ENCODE measurements at regions not wholly inside any gene's neighbourhood (a gene's known extent, or its start where the extent isn't known, plus 50 kb on each side); places are given as distances from the start of the nearest gene placed in this dataset.

- intact Hi-C loops (cut with DNase I), result no loop called here
- H3K27me3 ChIP-seq, result no peaks in the 10 kb centered on the region
- H3K27ac ChIP-seq, result no peak overlapping the region
- no peak for TF ChIP-seq CTCF (IDR thresholded peaks at IDR 0.05)
- ATAC-seq (peak in 7 of 8 donors; percentile 44 to 95 (median 81)), DNase-seq (peak in 1 of 2 donors; percentile 47)
- peaks cover 0 to 14% (median 0%) of the 10 kb centered on the region in 9 donors for H3K4me1 ChIP-seq
- H3K36me3 ChIP-seq, result no peaks in the 10 kb centered on the region
- peaks cover 0 to 5% (median 0%) of the 10 kb centered on the region in 11 donors for H3K9me3 ChIP-seq
- WGBS, 2 donors, result 44 to 53% methylated on average over 5 of the region's 5 CpGs
- no peak overlapping the region for H3K4me3 ChIP-seq
Measured at GRCh38 chr12:19962192-19962591, 406.1 kb upstream of the PDE3A start.

GRCh38 chr12:19963972-19964371 lies 404.4 kb upstream of the PDE3A start:
- ATAC-seq (no peak), DNase-seq (no peak)
- WGBS, 2 donors, result 71 to 82% methylated on average over 3 of the region's 3 CpGs
- H3K27ac ChIP-seq, result no peak overlapping the region
- no peak for TF ChIP-seq CTCF (IDR thresholded peaks at IDR 0.05)
- H3K4me3 ChIP-seq, result no peak overlapping the region
- H3K27me3 ChIP-seq, result no peaks in the 10 kb centered on the region
- peaks cover 0 to 5% (median 0%) of the 10 kb centered on the region in 11 donors for H3K9me3 ChIP-seq
- intact Hi-C loops (cut with DNase I), result no loop called here
- peaks cover 0 to 20% (median 0%) of the 10 kb centered on the region in 9 donors for H3K4me1 ChIP-seq
- H3K36me3 ChIP-seq, result no peaks in the 10 kb centered on the region

- peaks cover 0 to 5% (median 0%) of the 10 kb centered on the region in 11 donors for H3K9me3 ChIP-seq
- peaks cover 0 to 15% (median 0%) of the 10 kb centered on the region in 9 donors for H3K4me1 ChIP-seq
- no peak overlapping the region for H3K4me3 ChIP-seq
- ATAC-seq (no peak), DNase-seq (no peak)
- intact Hi-C loops (cut with DNase I), result no loop called here
- no peaks in the 10 kb centered on the region for H3K36me3 ChIP-seq
- H3K27me3 ChIP-seq, result no peaks in the 10 kb centered on the region
- WGBS, 2 donors, result 70 to 77% methylated on average over 3 of the region's 3 CpGs
- no peak for TF ChIP-seq CTCF (IDR thresholded peaks at IDR 0.05)
- H3K27ac ChIP-seq, result no peak overlapping the region
Measured at GRCh38 chr12:19964549-19964948, 403.8 kb upstream of the PDE3A start.

GRCh38 chr12:19965196-19966038 lies 402.9 kb upstream of the PDE3A start:
- DNase-seq (no peak), ATAC-seq (no peak)
- Histone ChIP-seq H3K4me1 (peaks cover 0 to 11% (median 4%) of the 10 kb centered on the region in 9 donors), H3K4me3 (no peak overlapping the region), H3K27ac (no peak overlapping the region), H3K36me3 (no peaks in the 10 kb centered on the region), H3K27me3 (no peaks in the 10 kb centered on the region), H3K9me3 (peaks cover 0 to 5% (median 0%) of the 10 kb centered on the region in 11 donors)
- no peak for TF ChIP-seq CTCF (IDR thresholded peaks at IDR 0.05)
- WGBS, 2 donors, result 58 to 77% methylated on average over 3 of the region's 3 CpGs
- intact Hi-C loops (cut with DNase I), result no loop called here

Data from heart right ventricle (tissue), 16 donors.